DND-41 (cell line): ENCODE measurements at regions not wholly inside any gene's neighbourhood (a gene's known extent, or its start where the extent isn't known, plus 50 kb on each side); places are given as distances from the start of the nearest gene placed in this dataset.

Source experiments
- CTCF ChIP-seq: IDR thresholded peaks from 2 replicates; pipeline ENCODE4 v1.5.1; 2012; ENCODE audit warnings: borderline replicate concordance, low read length, moderate library complexity, mild to moderate bottlenecking; ENCODE audit not compliant: poor library complexity, severe bottlenecking; ENCODE audit errors: extremely low read depth
- EZH2 ChIP-seq: IDR thresholded peaks from 3 replicates; pipeline ENCODE4 v1.6.1; 2012; ENCODE audit warnings: borderline replicate concordance, low read depth, mild to moderate bottlenecking, moderate library complexity, low read length, inconsistent platforms; ENCODE audit not compliant: severe bottlenecking

GRCh38 chr6:49255335-49255734 lies 207.7 kb downstream of the MMUT start:
- no peak for TF ChIP-seq CTCF
- TF ChIP-seq EZH2, result no peak
